ENCODE measurements at regions not wholly inside any gene's neighbourhood (a gene's known extent, or its start where the extent isn't known, plus 50 kb on each side); places are given as distances from the start of the nearest gene placed in this dataset.

GRCh38 chr4:183797011-183797444 lies 108.1 kb upstream of the STOX2 start:
- TF ChIP-seq, protein P1, sequence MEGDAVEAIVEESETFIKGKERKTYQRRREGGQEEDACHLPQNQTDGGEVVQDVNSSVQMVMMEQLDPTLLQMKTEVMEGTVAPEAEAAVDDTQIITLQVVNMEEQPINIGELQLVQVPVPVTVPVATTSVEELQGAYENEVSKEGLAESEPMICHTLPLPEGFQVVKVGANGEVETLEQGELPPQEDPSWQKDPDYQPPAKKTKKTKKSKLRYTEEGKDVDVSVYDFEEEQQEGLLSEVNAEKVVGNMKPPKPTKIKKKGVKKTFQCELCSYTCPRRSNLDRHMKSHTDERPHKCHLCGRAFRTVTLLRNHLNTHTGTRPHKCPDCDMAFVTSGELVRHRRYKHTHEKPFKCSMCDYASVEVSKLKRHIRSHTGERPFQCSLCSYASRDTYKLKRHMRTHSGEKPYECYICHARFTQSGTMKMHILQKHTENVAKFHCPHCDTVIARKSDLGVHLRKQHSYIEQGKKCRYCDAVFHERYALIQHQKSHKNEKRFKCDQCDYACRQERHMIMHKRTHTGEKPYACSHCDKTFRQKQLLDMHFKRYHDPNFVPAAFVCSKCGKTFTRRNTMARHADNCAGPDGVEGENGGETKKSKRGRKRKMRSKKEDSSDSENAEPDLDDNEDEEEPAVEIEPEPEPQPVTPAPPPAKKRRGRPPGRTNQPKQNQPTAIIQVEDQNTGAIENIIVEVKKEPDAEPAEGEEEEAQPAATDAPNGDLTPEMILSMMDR (conservative IDR thresholded peaks at IDR 0.05; ENCODE audit: low read depth, low read length) = no peak
- no peak for TF ChIP-seq EZH2phosphoT487 (IDR thresholded peaks at IDR 0.05; ENCODE audit: borderline replicate concordance, low read length)
